H9 (cell line): ENCODE measurements at regions not wholly inside any gene's neighbourhood (a gene's known extent, or its start where the extent isn't known, plus 50 kb on each side); places are given as distances from the start of the nearest gene placed in this dataset.

Experiments used
- DNase-seq: peaks from one replicate; pipeline ENCODE4 v3.0.0-alpha.2; 2017
- H2AFZ ChIP-seq: one replicate; pipeline ENCODE4 v1.6.1; 2013; ENCODE audit warnings: mild to moderate bottlenecking, low read length, control low read depth, moderate library complexity
- H2AK5ac ChIP-seq: 2 replicates; pipeline ENCODE4 v1.6.1; 2013; ENCODE audit warnings: low read length, control low read depth, mixed read lengths; ENCODE audit not compliant: insufficient read length
- H2BK120ac ChIP-seq: one replicate; pipeline ENCODE4 v1.6.1; 2013; ENCODE audit warnings: low read depth, mild to moderate bottlenecking, low read length, control low read depth, inconsistent platforms; ENCODE audit not compliant: poor library complexity, severe bottlenecking
- H2BK12ac ChIP-seq: 2 replicates; pipeline ENCODE4 v1.6.1; 2013; ENCODE audit warnings: low read length, control low read depth, mixed read lengths, low read depth; ENCODE audit not compliant: insufficient read length
- H2BK15ac ChIP-seq: 2 replicates; pipeline ENCODE4 v1.6.1; 2013; ENCODE audit warnings: low read depth, low read length, control low read depth
- H2BK20ac ChIP-seq: one replicate; pipeline ENCODE4 v1.6.1; 2013; ENCODE audit warnings: low read depth, mild to moderate bottlenecking, low read length, control low read depth, inconsistent platforms; ENCODE audit not compliant: poor library complexity, severe bottlenecking
- H2BK5ac ChIP-seq: 2 replicates; pipeline ENCODE4 v1.6.1; 2013; ENCODE audit warnings: low read length, control low read depth, mixed read lengths; ENCODE audit not compliant: insufficient read length
- H3K14ac ChIP-seq: 2 replicates; pipeline ENCODE4 v1.6.1; 2013; ENCODE audit warnings: low read length, control low read depth; ENCODE audit not compliant: insufficient read depth
- H3K18ac ChIP-seq: 2 replicates; pipeline ENCODE4 v1.6.1; 2013; ENCODE audit warnings: low read depth, mild to moderate bottlenecking, mixed read lengths, low read length, control low read depth; ENCODE audit not compliant: insufficient read length
- H3K23ac ChIP-seq: 2 replicates; pipeline ENCODE4 v1.6.1; 2013; ENCODE audit warnings: low read length, control low read depth, mixed read lengths, low read depth; ENCODE audit not compliant: insufficient read length
- H3K23me2 ChIP-seq: 2 replicates; pipeline ENCODE4 v1.6.1; 2013; ENCODE audit warnings: low read depth, mild to moderate bottlenecking, mixed read lengths, low read length, control low read depth; ENCODE audit not compliant: insufficient read length, poor library complexity, severe bottlenecking
- H3K27ac ChIP-seq: 2 replicates; pipeline ENCODE4 v1.5.1; 2013; ENCODE audit warnings: low read length, control low read depth, mixed read lengths, low read depth; ENCODE audit not compliant: insufficient read length
- H3K27me3 ChIP-seq: 2 replicates; pipeline ENCODE4 v1.6.1; 2013; ENCODE audit warnings: low read length, control low read depth, inconsistent platforms; ENCODE audit not compliant: insufficient read depth
- H3K4ac ChIP-seq: 2 replicates; pipeline ENCODE4 v1.6.1; 2013; ENCODE audit warnings: low read depth, mild to moderate bottlenecking, control low read depth, inconsistent platforms, low read length, moderate library complexity
- H3K4me1 ChIP-seq: 2 replicates; pipeline ENCODE4 v1.6.1; 2013; ENCODE audit warnings: low read length, control low read depth, inconsistent platforms; ENCODE audit not compliant: insufficient read depth
- H3K4me2 ChIP-seq: 2 replicates; pipeline ENCODE4 v1.6.1; 2013; ENCODE audit warnings: low read length, control low read depth, mixed read lengths; ENCODE audit not compliant: insufficient read length, insufficient read depth
- H3K56ac ChIP-seq: 2 replicates; pipeline ENCODE4 v1.6.1; 2013; ENCODE audit warnings: low read depth, mild to moderate bottlenecking, mixed read lengths, low read length, control low read depth; ENCODE audit not compliant: insufficient read length
- H3K79me1 ChIP-seq: 2 replicates; pipeline ENCODE4 v1.6.1; 2013; ENCODE audit warnings: low read depth, mild to moderate bottlenecking, moderate library complexity, low read length, control low read depth, inconsistent platforms; ENCODE audit not compliant: insufficient read depth, poor library complexity, severe bottlenecking
- H3K79me2 ChIP-seq: 2 replicates; pipeline ENCODE4 v1.6.1; 2013; ENCODE audit warnings: low read length, control low read depth, inconsistent platforms; ENCODE audit not compliant: insufficient read depth
- H3K9ac ChIP-seq: 2 replicates; pipeline ENCODE4 v1.6.1; 2013; ENCODE audit warnings: low read length, control low read depth, mixed read lengths; ENCODE audit not compliant: insufficient read length; ENCODE audit errors: extremely low read depth
- H3K9me3 ChIP-seq: one replicate; pipeline ENCODE4 v1.6.1; 2013; ENCODE audit warnings: low read depth, low read length, inconsistent platforms; ENCODE audit not compliant: control insufficient read depth
- H3T11ph ChIP-seq: one replicate; pipeline ENCODE4 v1.6.1; 2013; ENCODE audit warnings: mild to moderate bottlenecking, low read length, control low read depth, inconsistent platforms
- H4K20me1 ChIP-seq: one replicate; pipeline ENCODE4 v1.6.1; 2013; ENCODE audit not compliant: control insufficient read depth, insufficient read length, insufficient read depth
- H4K5ac ChIP-seq: 2 replicates; pipeline ENCODE4 v1.6.1; 2013; ENCODE audit warnings: low read depth, mild to moderate bottlenecking, mixed read lengths, low read length, control low read depth; ENCODE audit not compliant: insufficient read length
- H4K8ac ChIP-seq: replicated peaks from 2 replicates; pipeline ENCODE4 v1.6.1; 2013; ENCODE audit warnings: low read length, control low read depth, mixed read lengths, low read depth; ENCODE audit not compliant: insufficient read length
- H4K91ac ChIP-seq: 2 replicates; pipeline ENCODE4 v1.6.1; 2013; ENCODE audit warnings: low read depth, mild to moderate bottlenecking, moderate library complexity, mixed read lengths, low read length, control low read depth; ENCODE audit not compliant: insufficient read length
- H3K27ac Mint-ChIP-seq, 3 experiments: 2 replicates in 2 of 3; 3 replicates in 1 of 3; pipeline ENCODE4 v1.8.0; 2020 to 2021; ENCODE audit warnings: mixed read lengths in 3 of 3, mild to moderate bottlenecking in 1 of 3, moderate library complexity in 1 of 3
- H3K27me3 Mint-ChIP-seq: 2 replicates; pipeline ENCODE4 v1.8.0; 2021; ENCODE audit warnings: low read depth, mild to moderate bottlenecking, moderate library complexity, mixed read lengths
- H3K36me3 Mint-ChIP-seq, 3 experiments: 2 replicates in 2 of 3; 3 replicates in 1 of 3; pipeline ENCODE4 v1.8.0; 2020 to 2021; ENCODE audit warnings: low read depth in 3 of 3, mixed read lengths in 3 of 3; ENCODE audit not compliant: insufficient read depth in 1 of 3
- H3K4me1 Mint-ChIP-seq, 2 experiments: 2 replicates each; pipeline ENCODE4 v1.8.0; 2020; ENCODE audit warnings: mixed read lengths in 2 of 2
- H3K4me3 Mint-ChIP-seq, 2 experiments: 2 replicates in 1 of 2; 3 replicates in 1 of 2; pipeline ENCODE4 v1.8.0; 2020 to 2021; ENCODE audit warnings: mild to moderate bottlenecking in 2 of 2, mixed read lengths in 2 of 2, moderate library complexity in 1 of 2
- H3K9me3 Mint-ChIP-seq, 2 experiments: 2 replicates in 1 of 2; 3 replicates in 1 of 2; pipeline ENCODE4 v1.8.0; 2020; ENCODE audit warnings: mild to moderate bottlenecking in 2 of 2, mixed read lengths in 2 of 2, moderate library complexity in 1 of 2
- WGBS: extraction: QIAGEN DNeasy Blood & Tissue Kit; methylation state at CpG from one replicate; pipeline ENCODE4 v1.1.7; 2013; ENCODE audit warnings: missing lambda C conversion rate, low lambda C conversion rate, mixed read lengths; ENCODE audit not compliant: insufficient read length; ENCODE audit errors: extremely low coverage; 5-methylcytosine and 5-hydroxymethylcytosine counted together
- TF ChIP-seq, protein P1 (sequence below): fragments of 200-600 bp; sonication (generic); conservative IDR thresholded peaks from 3 replicates; pipeline ENCODE4 v1.8.0; 2021; ENCODE audit warnings: antibody characterized with exemption, mild to moderate bottlenecking

DNA sequence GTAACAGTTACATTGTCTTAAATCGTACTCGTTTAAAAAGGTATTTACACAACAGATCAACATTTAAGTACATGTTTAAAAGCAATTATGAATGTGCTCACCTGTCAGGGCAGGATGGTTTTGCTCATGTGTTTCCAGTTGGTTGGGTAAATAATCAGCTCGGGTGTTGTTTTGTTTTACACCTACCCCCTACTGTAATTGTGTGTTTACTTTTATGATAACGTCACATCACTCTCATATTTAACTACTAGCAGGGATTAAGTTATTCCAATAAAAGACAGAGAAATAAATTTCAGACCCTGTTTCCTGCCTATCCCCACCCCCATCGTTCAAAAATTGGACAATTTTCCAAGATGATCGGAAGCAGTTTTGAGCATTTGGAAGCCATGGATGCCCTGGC lies 390.2 kb downstream of the SEC14L1 start:
- no peak overlapping the region for H3T11ph ChIP-seq
- no peak overlapping the region for H2BK15ac ChIP-seq
- no peaks in the 10 kb centered on the region for H3K79me2 ChIP-seq
- no peak overlapping the region for H4K8ac ChIP-seq
- Mint-ChIP-seq H3K4me1 (peaks cover 2 to 11% of the 10 kb centered on the region in 2 experiments; a peak in 3 of 4 replicates), H3K4me3 (no peak overlapping the region), H3K27me3 (peaks cover 58% of the 10 kb centered on the region), H3K27ac (no peak overlapping the region), H3K36me3 (peaks cover 5 to 26% (median 12%) of the 10 kb centered on the region in 3 experiments; a peak in 6 of 7 replicates), H3K9me3 (peaks cover 29 to 31% of the 10 kb centered on the region in 2 experiments)
- no peak overlapping the region for H3K9ac ChIP-seq
- H3K79me1 ChIP-seq, result no peaks in the 10 kb centered on the region
- no peak overlapping the region for H3K4ac ChIP-seq
- no CpG with 5 or more reads among the region's 6 CpGs for whole genome bisulfite sequencing
- H3K23me2 ChIP-seq, result peaks cover 5% of the 10 kb centered on the region
- no peaks in the 10 kb centered on the region for H4K20me1 ChIP-seq
- H2BK5ac ChIP-seq, result no peak overlapping the region
- no peak overlapping the region for H3K4me2 ChIP-seq
- TF ChIP-seq, protein P1, sequence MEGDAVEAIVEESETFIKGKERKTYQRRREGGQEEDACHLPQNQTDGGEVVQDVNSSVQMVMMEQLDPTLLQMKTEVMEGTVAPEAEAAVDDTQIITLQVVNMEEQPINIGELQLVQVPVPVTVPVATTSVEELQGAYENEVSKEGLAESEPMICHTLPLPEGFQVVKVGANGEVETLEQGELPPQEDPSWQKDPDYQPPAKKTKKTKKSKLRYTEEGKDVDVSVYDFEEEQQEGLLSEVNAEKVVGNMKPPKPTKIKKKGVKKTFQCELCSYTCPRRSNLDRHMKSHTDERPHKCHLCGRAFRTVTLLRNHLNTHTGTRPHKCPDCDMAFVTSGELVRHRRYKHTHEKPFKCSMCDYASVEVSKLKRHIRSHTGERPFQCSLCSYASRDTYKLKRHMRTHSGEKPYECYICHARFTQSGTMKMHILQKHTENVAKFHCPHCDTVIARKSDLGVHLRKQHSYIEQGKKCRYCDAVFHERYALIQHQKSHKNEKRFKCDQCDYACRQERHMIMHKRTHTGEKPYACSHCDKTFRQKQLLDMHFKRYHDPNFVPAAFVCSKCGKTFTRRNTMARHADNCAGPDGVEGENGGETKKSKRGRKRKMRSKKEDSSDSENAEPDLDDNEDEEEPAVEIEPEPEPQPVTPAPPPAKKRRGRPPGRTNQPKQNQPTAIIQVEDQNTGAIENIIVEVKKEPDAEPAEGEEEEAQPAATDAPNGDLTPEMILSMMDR, result no peak
- H2AK5ac ChIP-seq, result no peak overlapping the region
- no peak overlapping the region for H4K91ac ChIP-seq
- H3K23ac ChIP-seq, result no peak overlapping the region
- no peak overlapping the region for H2BK12ac ChIP-seq
- H3K27ac ChIP-seq, result no peak overlapping the region
- H4K5ac ChIP-seq, result no peak overlapping the region
- H3K4me1 ChIP-seq, result no peaks in the 10 kb centered on the region; the same call in 1 of the 2 replicates
- no peak overlapping the region for H2BK20ac ChIP-seq
- no peak overlapping the region for H3K18ac ChIP-seq
- no peaks in the 10 kb centered on the region for H3K9me3 ChIP-seq
- no peak overlapping the region for H2AFZ ChIP-seq
- no peak overlapping the region for H3K56ac ChIP-seq
- no peak overlapping the region for H2BK120ac ChIP-seq
- H3K14ac ChIP-seq, result no peak overlapping the region
- DNase-seq, result no peak
- peaks cover 1% of the 10 kb centered on the region; the same call in 1 of the 2 replicates for H3K27me3 ChIP-seq
